Coronary artery (tissue), 2 donors: ENCODE measurements at regions not wholly inside any gene's neighbourhood (a gene's known extent, or its start where the extent isn't known, plus 50 kb on each side); places are given as distances from the start of the nearest gene placed in this dataset.

Source experiments
- DNase-seq: peaks from one replicate; pipeline ENCODE4 v3.0.0-alpha.2; 2017; ENCODE audit warnings: low spot score
- H3K27ac ChIP-seq, 2 donors: fragments of 200-600 bp; sonication (generic); one replicate each; pipeline ENCODE4 v1.5.1; 2016 to 2019
- H3K4me3 ChIP-seq: fragments of 200-600 bp; sonication (generic); 2 replicates; pipeline ENCODE4 v1.5.1; 2016; ENCODE audit warnings: mild to moderate bottlenecking, moderate library complexity
- CTCF ChIP-seq: fragments of 200-600 bp; sonication (generic); IDR thresholded peaks from one replicate; pipeline ENCODE4 v1.5.1; 2019; ENCODE audit warnings: antibody characterized with exemption

GRCh38 chr3:154792828-154793227, 287.3 kb upstream of the MME start:
- Histone ChIP-seq H3K27ac (no peak overlapping the region), H3K4me3 (no peak overlapping the region)
- no peak for DNase-seq
- no peak for TF ChIP-seq CTCF

- Histone ChIP-seq H3K4me3 (no peak overlapping the region), H3K27ac (no peak overlapping the region)
- no peak for TF ChIP-seq CTCF
- no peak for DNase-seq
Observed at GRCh38 chr3:154791611-154792010, 288.5 kb upstream of the MME start.

DNA sequence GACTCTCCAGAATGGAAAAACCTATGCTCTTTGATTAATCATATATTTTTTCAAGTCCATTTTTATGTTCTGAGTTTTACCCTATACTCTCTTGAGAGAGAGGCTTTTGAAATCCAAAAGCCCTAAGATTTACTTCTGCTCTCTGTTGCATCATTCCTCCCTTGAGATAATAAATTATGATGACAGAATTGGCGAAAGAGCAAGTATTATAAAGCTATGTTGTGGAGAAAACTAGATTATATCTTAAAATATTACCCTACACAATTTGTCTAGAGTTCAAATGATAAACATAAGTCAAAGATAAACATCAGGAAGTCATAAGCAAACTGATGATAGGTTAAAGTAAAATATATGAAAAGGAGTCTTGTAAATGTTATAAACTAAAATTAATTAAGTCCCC, 293.4 kb upstream of the MME start:
- no peak for TF ChIP-seq CTCF
- DNase-seq, result no peak
- Histone ChIP-seq H3K27ac (no peak overlapping the region), H3K4me3 (no peak overlapping the region)

DNA sequence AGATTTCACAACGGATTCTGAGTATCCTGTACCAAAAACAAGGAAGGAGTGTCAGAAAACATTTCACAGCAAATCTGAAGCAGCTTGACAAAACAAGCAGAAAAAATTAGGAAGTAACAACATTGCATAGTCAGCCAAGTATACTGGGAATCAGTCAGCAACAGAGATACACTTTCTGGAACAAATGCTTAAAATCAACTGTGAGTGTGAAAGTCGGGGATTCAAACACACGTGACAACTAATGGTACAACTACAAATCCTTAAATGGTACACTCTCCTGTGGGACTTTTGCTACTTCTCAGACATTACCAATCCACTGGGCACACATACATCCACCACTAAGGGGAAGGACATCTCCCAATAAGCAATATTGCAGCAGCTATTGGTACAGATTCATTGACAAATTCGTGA, 296.6 kb upstream of the MME start:
- DNase-seq, result no peak
- Histone ChIP-seq H3K4me3 (peak overlapping the region; percentile 14), H3K27ac (peak overlapping the region in 1 of 2 donors; percentile 56)
- no peak for TF ChIP-seq CTCF

- TF ChIP-seq CTCF, result no peak
- Histone ChIP-seq H3K4me3 (no peak overlapping the region), H3K27ac (no peak overlapping the region)
- DNase-seq, result no peak
Observed at GRCh38 chr3:154783061-154783460, 297.1 kb upstream of the MME start.

DNA sequence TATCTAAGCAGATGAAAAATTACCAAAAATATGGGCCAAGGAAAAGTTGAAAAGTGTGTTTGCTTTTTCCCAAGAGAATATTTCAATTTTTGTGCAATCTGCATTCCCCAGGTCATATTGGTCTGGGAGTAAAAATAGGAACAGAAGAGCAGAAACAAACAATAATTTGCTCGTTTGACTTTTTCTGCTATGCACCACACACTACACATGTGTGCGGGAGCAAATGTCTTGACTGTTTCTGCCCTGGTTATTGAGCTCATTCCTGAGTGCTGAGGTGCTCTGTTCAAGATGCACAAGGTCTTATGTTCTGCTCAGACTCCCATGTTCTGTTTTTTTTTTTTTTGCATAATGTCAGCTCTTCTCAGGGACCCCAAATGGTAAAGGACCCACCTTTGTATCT, 298.0 kb upstream of the MME start:
- no peak for DNase-seq
- Histone ChIP-seq H3K27ac (no peak overlapping the region), H3K4me3 (no peak overlapping the region)
- TF ChIP-seq CTCF, result no peak

GRCh38 chr3:154781595-154781994, 298.5 kb upstream of the MME start:
- no peak overlapping the region for H3K27ac ChIP-seq
- no peak for DNase-seq
- no peak for TF ChIP-seq CTCF
- H3K4me3 ChIP-seq, result no peak overlapping the region
